ENCODE measurements at regions not wholly inside any gene's neighbourhood (a gene's known extent, or its start where the extent isn't known, plus 50 kb on each side); places are given as distances from the start of the nearest gene placed in this dataset.

DNA sequence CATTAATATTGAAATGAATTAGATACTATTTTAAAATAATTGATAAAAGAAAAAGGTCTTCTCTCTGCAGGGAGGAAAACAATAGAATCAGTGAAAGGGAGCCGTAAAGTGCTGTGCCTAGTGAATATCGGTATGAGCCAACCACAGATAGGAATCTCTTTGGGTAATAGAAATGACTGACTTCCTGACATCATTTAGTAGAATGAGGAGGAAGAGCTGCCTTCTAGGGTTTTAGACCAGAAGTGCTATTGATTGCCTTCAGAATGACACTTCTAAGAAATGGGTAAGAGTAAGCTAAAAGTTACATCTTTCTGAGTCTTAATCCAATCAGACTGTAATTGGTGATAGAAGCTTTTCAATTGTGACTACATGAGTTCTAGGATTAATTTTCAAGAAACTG lies 134.0 kb upstream of the MAP9 start:
- DNase-seq, result no peak

DNA sequence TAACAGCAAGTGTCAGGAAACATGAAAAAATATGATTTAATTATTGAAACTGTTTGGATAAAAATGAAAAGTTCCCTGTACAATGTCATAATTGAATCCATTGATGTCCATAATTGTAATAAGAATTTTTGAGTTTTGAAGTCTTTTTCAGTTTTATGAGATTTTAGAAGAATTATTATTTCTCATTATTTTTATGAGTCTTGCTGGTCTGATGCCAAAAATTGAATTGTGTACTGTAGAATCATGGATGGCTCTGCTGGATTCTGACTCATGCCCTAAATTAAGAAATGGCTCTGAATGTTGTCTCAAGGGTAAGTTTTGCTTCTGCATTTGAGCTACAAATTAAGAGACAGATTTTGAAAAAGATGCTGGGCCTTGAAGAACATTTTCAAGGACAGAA lies 132.8 kb upstream of the MAP9 start:
- no peak for DNase-seq

DNA sequence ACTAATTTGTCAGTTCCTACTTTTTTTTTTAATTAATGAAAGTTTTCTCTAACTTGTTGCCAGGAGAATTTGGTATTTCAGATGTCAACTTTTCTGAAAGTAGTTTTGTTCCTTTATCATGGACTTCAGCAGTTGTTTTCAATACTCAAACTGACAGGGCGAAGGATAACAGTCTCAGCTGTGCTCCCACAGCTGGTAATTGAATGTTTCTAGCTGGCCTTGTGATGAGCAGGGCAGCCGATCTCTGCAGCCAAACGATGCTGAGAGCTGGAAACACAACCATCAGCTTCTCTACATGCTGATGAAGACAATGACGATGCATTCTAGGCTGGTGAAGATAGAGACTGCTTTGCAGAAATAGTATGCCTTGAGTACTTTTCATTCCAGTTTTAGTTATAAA lies 130.0 kb upstream of the MAP9 start:
- DNase-seq, result no peak

DNA sequence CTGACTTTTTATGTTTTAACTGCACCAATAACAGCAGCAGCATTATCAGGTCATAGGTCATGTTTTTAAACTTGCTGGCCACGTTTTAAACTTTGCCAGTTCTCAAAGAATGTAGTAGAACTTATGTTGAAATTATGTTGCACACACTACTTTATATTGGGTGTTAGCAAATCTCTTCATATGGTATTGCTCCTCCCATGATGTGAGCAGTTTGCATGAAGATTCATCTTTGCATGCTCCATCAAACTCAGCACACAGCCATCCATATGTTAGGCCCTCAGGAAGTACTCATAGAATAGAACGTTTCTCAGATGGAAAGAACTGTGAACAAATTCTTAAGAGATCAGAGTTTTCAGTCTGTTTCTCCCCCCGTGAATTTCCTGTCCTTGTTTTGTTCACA lies 128.6 kb upstream of the MAP9 start:
- no peak for DNase-seq

DNA sequence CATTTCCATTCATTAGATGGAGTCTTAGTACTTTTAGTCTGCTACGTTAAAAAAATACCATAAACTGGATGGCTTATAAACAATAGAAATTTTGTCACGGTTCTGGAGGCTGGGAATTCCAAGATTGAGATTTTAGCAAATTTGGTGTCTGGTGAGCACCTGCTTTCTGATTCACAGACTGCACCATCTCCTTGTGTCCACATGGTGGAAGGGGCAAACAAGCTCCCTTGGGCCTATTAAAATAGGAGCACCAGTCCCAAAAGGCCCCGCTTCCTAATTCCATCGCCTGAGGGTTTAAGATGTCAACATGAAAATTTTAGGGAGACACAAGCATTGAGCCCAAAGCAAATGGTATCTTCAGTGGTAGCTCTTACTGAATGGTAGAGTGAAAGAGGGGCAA lies 120.5 kb upstream of the MAP9 start:
- no peak for DNase-seq

DNA sequence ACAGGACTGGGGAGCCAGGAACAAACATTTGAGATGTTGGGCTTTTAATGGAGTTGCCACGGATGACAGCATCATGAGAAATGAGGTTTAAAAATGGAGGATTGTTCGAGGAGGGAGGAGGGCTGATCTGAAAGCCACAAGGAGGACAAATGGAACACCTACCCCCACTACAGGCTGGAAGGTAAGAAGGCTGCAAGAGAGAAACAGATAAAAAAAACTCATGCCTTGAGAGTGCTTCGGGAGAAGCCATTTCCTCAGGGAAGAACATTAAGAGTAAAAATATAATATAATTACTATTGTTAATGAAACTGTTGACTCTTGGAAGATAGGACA lies 119.5 kb upstream of the MAP9 start:
- no peak for DNase-seq

DNA sequence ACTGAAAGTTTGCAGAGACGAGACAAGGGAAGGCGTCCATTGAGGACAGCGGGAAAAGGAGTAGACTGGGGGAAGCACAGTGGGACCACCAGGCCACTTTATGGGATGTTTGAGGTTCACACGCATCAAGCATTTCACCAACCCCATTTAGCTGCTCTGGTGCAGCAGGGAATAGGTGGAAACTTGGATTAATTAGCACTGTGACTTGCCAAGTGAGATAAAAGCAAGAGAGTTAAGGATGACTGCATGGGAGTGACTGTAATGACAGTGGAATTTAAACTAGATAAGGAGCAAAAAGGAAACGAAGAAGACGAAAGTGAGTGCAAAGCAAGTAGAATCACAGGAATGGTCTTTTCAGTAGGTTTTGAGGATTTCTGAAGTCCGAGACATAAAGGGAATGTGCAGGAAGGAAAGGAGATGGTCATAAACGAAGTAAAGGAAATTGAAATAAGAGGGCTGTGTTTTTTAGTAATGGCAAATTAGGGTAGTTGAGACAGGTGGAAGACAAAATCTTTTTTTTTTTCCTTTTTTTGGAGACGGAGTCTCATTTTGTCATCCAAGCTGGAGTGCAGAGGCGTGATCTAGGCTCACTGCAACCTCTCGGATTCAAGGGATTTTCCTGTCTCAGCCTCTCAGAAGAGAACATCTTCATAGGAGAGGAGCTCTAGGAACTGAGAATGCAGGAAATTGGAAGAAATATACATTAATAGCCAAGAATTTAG lies 119.0 kb upstream of the MAP9 start:
- no peak for DNase-seq

DNA sequence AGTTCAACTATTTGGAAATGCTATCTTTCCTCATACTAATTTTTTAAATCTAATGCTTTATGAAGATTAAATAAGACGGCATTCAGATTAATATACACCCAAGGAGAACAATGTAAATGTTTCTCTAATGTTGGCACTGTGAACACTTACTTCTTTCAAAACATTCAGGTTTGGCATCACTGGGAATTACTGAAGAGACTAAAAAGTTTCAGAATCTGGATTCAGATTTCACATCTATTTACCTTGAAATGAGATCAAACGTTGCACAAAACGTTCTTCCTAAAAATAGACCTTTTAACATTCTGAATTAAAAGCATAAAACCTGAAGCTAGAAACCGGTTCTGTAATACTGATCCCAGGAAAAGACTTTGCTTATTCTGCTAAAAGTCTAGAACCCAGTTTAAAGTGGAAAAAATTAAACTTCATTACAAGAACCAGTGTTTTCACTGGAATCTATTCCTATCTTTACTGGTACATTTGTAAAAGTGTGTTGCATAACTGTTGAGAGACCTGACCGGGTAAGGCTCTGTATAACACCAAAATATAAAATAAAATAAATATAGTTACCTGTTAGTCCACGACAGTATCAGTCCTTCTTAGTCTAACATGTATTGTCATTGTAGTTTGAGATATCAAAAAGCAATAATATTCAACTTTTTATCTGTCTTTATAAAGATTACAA lies 117.4 kb upstream of the MAP9 start:
- no peak for DNase-seq

DNA sequence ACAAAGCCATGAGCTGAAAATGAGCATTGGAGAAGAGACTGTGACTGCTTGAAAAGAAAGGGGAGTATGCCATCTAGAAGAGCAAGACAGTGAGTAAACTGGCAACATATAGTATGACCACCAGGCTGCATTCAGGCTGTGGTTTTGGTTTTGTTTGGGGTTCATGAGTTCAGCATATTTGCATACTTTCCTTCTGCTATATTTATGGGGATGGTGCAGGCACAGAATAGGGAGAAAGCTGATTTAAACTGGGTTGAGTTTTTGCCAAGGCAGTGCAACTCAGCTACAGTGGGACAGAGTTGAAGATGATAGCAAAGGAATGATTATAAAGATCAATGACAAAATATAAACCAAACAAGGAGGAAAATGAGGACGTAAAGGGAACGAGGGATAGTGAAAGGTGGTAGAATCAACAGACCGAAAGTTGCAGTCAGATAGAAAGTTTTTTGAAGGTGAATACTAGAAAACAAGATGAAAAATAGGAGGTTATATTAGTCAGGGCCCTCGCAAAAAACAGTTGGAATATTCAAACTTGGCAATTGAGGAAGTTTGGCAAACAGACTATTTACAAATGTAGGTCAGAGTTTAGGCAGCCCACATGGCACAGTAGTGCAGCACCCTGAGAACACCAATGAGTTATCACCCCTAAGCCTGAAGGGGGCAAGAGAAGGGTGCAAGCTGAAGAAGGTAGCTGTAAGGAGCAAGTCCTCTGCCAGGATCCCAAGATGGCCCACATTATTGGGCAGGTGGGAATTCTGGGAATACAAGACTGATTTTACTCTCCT lies 114.8 kb upstream of the MAP9 start:
- DNase-seq, result no peak

DNA sequence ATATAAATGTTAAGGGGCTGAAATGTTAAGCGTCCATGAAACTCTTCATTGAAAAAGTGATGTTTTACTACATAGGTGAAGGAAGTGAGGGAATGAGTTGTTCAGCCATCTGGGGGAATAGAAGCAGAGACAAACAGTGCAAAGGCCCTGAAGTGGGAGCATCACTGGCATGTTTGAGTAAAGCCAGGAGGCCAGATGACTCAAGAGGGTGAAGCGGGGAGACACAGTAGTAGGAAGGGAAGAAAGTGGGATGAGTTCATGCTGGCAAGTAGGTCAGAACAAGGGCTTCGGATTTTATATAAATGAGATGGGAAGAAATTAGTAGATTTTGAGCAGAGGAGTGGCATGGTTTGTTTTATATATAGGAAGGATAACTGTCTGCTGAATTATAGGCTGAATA lies 112.5 kb upstream of the MAP9 start:
- DNase-seq, result no peak

DNA sequence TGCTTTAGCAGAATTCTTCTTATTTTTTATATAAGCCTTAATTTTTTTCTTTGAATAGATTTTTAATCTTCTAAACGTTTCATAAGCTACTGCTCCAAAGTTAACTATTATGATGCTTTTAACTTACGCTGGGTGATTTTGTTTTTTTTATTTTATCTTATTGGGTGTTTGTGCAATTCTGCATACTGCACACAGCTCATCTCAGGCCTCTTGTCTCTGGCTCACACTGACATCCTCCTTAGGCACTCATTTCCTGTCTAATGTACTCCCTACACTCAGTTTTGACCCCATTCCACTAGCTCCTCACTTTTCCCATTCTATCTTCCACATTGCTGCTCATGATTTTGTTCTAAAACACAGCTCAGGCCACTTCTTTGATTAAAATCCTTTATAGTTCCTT lies 111.9 kb upstream of the MAP9 start:
- no peak for DNase-seq

DNA sequence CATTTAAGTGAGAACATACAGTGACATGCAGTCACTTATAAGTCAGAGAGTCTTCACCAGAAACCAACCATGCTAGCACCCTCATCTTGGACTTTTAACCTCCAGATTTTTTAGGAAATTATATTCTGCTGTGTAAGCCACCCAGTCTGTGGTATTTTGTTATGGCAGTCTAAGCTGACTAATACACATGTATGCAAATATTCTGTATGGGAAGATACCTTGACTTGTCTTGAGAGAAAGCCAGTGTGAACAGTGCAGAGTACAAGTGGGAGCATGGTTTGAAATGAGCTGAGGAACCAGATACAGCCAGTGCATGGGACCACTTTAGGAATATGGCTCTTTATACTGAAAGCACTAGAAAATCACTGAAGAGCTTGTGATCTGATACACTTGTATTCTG lies 110.4 kb upstream of the MAP9 start:
- DNase-seq, result no peak

DNA sequence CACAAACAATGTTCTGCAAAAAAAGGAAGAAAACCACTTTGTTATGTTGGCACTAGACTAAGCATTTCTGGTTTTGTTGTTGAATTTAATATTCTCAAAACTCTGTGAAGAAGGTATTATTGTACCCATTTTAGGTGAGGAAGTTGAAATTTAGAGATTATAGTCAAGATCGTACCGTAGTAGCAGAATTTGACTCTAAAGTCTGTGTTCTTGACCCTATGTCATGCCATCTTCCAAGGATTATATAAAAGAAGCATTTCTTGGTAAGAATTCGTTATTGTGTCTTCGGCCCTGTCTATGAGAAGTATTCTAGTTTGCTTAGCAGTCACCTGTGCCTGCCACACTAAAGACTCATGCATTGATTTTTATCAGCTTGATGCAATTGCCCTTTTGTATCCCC lies 104.4 kb upstream of the MAP9 start:
- DNase-seq, result no peak

DNA sequence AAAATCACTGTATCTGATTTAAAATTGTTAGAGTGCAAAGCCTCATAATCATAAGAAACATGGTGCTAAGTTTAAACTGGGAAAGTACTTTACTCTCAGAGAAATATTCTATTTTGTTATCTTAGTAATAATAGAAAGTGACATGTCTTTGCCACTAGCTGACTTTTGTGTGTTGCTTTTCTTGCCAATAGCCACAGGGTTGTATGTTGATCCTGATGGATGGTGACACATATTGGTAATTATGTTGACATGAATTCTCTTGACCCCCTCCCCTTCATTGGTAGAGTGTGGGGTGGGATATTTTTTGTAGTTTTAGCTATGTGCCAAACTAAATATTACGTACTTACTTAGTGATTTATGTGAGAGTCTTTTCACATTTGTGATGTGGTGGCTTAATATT lies 103.1 kb upstream of the MAP9 start:
- DNase-seq, result no peak

DNA sequence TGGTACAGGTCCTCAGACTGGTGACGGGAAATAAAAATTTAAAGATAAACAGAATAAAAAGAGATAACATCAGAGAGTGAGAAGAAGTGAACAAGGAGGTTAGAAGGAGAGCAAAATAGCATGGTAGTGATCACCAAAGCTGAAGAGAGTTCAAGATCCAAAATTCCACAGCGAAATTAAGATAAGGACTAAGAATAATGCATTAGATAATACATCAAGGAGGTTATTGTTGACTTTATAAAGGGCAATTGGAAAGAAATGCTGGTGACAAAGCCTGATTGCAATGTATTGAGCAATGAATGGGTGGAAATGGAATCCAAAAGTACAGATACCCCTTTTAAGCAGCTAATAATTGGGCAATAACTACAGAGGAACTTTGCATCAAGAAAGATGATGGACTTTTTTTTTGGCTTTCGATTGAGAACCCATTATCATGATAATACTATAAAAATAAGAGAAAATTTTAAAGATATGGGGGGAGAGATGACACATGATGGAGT lies 101.6 kb upstream of the MAP9 start:
- DNase-seq, result no peak

DNA sequence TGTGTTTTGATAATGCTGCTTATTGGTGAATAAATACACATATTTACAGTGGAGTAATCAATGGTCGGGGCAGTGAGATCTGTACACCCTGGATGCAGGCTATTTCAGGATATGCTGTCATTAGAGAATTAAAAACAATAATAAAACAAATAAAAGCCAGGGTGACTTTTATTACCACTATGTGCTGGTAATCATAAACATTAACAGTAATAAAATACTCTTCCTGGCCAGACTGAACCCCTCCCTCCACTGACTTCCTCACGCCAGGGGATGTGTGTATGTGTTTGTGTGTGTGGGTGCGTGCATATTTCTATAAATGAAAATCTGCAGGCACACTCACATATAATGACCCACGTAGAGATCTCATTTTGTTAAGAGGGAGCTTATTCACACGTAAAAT lies 98.0 kb upstream of the MAP9 start:
- DNase-seq, result no peak

DNA sequence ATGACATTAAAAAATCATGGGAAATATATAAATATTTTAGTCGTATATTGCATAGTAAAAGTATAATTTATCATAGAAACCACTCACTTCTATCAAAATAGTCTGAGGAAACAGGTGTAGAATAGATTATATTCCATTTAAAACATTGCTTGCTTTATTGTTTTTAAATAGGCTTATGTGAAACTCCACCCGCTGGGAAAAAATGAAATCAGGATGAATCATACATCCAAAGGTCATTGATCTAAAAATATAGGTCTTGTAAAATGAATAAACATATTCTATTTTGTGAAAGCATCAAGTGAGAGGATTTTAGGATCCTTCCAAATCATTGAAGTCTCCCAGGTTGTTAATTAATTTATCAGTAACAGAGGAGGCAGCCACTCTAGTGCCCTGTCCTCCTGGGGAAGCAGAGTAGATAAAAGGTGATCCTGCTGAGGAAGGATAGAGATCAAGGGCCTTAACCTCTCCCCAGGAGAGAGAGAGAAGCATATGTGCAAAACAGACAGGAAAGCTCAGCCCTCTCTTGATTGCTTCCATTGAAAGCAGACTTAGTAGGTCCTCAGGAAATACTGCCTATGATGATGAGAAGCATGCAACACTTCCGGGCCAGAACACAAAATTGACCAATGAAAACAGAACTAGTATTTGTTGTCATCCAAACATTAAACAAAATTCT lies 96.8 kb upstream of the MAP9 start:
- no peak for DNase-seq

DNA sequence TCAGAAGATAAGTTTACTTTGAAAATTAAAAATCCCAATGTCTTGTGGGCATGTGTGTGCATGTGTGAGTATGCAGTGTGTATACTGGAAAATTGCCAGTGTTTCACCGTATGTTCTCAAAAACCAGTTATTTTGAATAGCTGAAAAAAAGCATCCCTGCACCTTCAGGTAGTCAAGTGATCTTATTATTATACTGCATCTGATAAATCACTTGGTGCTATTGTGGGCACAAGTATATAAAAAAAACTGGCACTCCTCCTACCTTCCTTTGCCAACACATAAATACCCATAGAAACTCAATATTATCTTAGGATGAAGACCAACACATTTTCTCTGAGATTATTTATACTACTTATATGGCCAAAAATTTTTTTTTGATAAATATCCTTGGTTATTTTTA lies 91.5 kb upstream of the MAP9 start:
- no peak for DNase-seq

DNA sequence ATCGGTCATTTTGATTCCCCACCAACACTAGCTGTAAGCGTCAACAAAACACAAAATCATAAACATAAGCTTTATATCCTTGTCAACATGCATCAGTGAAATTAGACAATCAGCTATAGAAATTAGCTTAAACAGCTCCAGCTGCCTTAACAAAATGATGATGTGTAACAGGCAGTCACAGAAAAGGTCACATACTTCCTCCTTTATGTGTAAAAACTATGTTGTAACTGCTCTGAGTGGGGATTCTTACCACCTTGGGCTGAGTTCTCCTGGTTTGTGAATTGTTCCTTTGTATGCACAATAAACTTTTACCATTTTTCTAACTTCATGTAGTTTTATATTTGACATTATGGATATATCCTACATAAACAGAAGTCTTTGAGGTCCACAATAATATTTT lies 73.9 kb upstream of the MAP9 start:
- no peak for DNase-seq

DNA sequence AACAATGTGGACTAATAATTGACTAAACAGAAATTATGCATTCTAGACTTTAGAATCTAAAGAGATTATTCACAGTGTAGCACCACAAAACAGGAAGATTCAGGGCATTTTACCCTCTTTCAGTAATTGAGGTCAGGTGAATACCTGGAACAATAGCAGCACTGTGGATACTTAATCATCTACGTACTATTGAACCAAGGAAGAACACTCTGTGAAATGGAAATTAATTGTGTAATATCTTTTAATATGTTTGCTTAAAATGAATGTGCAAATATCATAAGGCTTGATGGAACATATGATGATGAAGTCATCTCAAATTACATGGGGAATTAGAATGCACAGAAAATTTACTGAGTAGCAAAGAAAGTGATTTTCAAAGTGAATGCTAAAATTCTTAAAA lies 68.5 kb upstream of the MAP9 start:
- no peak for DNase-seq

DNA sequence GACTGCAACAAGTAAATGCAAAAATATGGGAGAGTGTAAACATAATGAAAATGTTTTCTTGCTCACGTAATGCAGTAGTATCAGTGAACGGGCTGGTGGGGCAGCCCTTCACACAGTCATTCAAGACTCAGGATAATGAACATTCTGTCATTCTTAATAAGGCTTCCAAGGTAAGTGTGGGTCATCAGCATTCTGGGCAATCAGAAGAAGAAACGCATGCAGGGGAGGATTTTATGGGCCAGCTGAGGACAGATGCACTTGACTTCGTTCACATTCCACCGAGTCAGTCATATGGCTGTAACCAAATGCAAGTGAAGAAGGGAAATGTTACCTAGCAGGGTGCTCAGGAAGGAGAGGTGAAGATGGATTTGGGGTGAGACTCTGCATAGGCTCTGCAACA lies 68.0 kb upstream of the MAP9 start:
- no peak for DNase-seq

DNA sequence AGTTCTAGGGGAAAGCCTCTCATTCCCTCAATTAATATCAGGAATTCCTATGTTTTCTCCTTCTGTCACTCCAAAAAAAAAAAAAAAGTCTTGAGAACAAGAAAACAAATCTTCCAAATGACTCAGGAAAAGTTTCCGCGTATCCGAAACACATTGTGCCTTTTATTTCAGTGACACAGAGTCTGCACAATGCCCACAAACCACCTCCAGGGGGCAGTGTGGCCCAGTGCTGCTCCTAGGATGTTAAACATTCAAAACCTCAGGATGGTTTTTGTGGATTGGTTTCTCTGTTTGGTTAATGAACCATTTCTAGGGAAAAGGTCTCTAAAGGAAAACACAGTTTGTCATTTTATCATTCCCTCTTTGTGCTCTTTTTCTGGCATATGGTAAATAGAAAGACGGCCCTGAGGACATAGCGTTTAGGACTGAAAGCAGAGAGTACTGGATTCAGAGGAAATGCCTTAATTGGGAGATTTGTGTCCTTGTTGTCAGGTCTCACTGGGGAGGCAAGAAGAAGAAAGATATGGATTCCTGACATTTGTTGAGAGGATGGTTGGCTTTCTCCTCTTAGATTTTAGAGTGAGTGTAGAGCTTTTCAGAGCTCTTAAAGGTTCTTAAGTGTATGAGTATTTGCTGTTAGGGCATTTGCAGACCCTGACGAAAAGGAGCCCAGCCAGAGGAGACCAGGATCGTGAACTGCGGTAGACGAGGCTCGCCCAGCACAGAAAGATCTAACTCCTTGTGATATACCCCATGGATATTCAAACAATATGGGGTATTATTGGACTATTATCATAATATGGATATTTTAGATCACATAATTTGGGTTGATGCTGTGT lies 65.7 kb upstream of the MAP9 start:
- DNase-seq, result peak; percentile 69

DNA sequence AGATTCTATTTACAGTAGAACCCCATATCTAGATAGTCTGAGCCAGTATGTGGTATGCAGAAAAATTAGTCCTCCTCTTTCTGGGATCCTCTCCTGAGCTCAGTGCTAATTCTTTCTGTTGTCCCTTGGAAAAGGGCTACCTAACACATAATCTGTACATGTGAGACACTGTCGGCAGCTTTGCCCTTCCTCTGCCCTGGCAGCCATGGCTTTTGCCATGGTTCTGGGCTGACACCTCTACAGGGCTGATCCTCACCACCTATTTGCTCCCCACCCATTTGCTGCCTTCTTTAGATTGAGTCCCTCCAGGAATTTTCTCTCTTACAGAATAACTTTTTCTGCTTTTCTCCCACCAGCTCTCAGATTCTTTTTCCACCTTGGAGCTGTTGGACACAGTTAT lies 64.7 kb upstream of the MAP9 start:
- no peak for DNase-seq

Data from hematopoietic multipotent progenitor cell treated with erythropoietin and hydrocortisone succinate and interleukin-3 and kit ligand, for 8 days (in vitro differentiated cells).